GM19023 (cell line): ENCODE measurements at regions not wholly inside any gene's neighbourhood (a gene's known extent, or its start where the extent isn't known, plus 50 kb on each side); places are given as distances from the start of the nearest gene placed in this dataset.
A peak's percentile ranks its signal among the peaks of the same experiment; 100 is the strongest.
"Not testable (repeated sequence)": the region's sequence is repeated elsewhere in the genome, so short reads cannot be mapped to it uniquely, and the experiment has no call there.

Source experiments
- ATAC-seq: cut with Tn5 transposase; IDR thresholded peaks from one replicate; pipeline ENCODE4 v1.9.1; 2021; ENCODE audit warnings: mild to moderate bottlenecking, moderate library complexity; ENCODE audit not compliant: unreplicated experiment

- ATAC-seq = no peak
These were observed 1071.2 kb upstream of the GYPC start for GRCh38 chr2:125584732-125585131.

- ATAC-seq = no peak
These were observed 1067.2 kb upstream of the GYPC start for GRCh38 chr2:125588780-125589179.

GRCh38 chr2:125591954-125592353 lies 1064.0 kb upstream of the GYPC start:
- no peak for ATAC-seq

- ATAC-seq = no peak
These were observed 1062.9 kb upstream of the GYPC start for GRCh38 chr2:125593036-125593435.

- no peak for ATAC-seq
These were observed 1059.3 kb upstream of the GYPC start for GRCh38 chr2:125596612-125597011.

GRCh38 chr2:125615438-125615837 lies 1040.5 kb upstream of the GYPC start:
- ATAC-seq = no peak

GRCh38 chr2:125630377-125630776 lies 1025.6 kb upstream of the GYPC start:
- ATAC-seq = no peak

- ATAC-seq = no peak
These were observed 1021.3 kb upstream of the GYPC start for GRCh38 chr2:125634662-125635061.

- no peak for ATAC-seq
These were observed 1017.6 kb upstream of the GYPC start for GRCh38 chr2:125638345-125638744.

- ATAC-seq = no peak
These were observed 1013.9 kb upstream of the GYPC start for GRCh38 chr2:125642032-125642431.

GRCh38 chr2:125643128-125643527 lies 1012.8 kb upstream of the GYPC start:
- ATAC-seq = peak; percentile 42

- peak; percentile 74 for ATAC-seq
These were observed 1012.4 kb upstream of the GYPC start for GRCh38 chr2:125643585-125643984.

- no peak for ATAC-seq
These were observed 1011.7 kb upstream of the GYPC start for GRCh38 chr2:125644257-125644656.

GRCh38 chr2:125652280-125652679 lies 1003.7 kb upstream of the GYPC start:
- ATAC-seq = no peak

GRCh38 chr2:125654226-125654625 lies 1001.7 kb upstream of the GYPC start:
- ATAC-seq = no peak

GRCh38 chr2:125656190-125656589 lies 999.8 kb upstream of the GYPC start:
- ATAC-seq = no peak

- ATAC-seq = no peak
These were observed 997.4 kb upstream of the GYPC start for GRCh38 chr2:125658583-125658982.

GRCh38 chr2:125660369-125660768 lies 995.6 kb upstream of the GYPC start:
- ATAC-seq = not testable (repeated sequence)

GRCh38 chr2:125667630-125668029 lies 988.3 kb upstream of the GYPC start:
- no peak for ATAC-seq

- no peak for ATAC-seq
These were observed 976.1 kb upstream of the GYPC start for GRCh38 chr2:125679903-125680302.

GRCh38 chr2:125680809-125681208 lies 975.1 kb upstream of the GYPC start:
- no peak for ATAC-seq

GRCh38 chr2:125681576-125681975 lies 974.4 kb upstream of the GYPC start:
- no peak for ATAC-seq

GRCh38 chr2:125681976-125682805 lies 973.8 kb upstream of the GYPC start:
- no peak for ATAC-seq
